GM12872 (cell line): ENCODE measurements at regions not wholly inside any gene's neighbourhood (a gene's known extent, or its start where the extent isn't known, plus 50 kb on each side); places are given as distances from the start of the nearest gene placed in this dataset.

Source experiments
- TF ChIP-seq, protein P1 (sequence below): IDR thresholded peaks from 3 replicates; pipeline ENCODE4 v1.5.1; 2011; ENCODE audit warnings: low read depth, mild to moderate bottlenecking, low read length, moderate library complexity; ENCODE audit not compliant: insufficient read depth

DNA sequence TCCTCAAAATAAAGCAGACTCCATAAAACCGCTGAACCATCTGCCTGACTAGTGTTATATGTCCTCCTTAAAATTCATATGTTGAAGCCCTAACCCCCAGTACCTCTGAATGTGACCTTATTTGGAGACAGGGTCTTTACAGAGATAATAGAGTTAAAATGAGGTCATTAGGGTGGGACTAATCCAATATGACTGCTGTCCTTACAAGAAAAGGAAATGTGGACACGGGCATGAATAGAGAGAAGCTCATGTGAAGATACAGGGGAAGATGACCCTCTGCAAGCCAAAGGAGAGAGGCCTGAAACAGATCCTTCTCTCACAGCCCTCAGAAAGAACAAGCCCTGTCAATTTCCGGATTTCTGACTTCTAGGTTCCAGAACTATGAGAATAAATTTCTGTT is 82.0 kb upstream of the KLHL13 start:
- TF ChIP-seq, protein P1, sequence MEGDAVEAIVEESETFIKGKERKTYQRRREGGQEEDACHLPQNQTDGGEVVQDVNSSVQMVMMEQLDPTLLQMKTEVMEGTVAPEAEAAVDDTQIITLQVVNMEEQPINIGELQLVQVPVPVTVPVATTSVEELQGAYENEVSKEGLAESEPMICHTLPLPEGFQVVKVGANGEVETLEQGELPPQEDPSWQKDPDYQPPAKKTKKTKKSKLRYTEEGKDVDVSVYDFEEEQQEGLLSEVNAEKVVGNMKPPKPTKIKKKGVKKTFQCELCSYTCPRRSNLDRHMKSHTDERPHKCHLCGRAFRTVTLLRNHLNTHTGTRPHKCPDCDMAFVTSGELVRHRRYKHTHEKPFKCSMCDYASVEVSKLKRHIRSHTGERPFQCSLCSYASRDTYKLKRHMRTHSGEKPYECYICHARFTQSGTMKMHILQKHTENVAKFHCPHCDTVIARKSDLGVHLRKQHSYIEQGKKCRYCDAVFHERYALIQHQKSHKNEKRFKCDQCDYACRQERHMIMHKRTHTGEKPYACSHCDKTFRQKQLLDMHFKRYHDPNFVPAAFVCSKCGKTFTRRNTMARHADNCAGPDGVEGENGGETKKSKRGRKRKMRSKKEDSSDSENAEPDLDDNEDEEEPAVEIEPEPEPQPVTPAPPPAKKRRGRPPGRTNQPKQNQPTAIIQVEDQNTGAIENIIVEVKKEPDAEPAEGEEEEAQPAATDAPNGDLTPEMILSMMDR, result no peak

- TF ChIP-seq, protein P1, result no peak
Measured at GRCh38 chrX:118199997-118200396, 83.4 kb upstream of the KLHL13 start.

DNA sequence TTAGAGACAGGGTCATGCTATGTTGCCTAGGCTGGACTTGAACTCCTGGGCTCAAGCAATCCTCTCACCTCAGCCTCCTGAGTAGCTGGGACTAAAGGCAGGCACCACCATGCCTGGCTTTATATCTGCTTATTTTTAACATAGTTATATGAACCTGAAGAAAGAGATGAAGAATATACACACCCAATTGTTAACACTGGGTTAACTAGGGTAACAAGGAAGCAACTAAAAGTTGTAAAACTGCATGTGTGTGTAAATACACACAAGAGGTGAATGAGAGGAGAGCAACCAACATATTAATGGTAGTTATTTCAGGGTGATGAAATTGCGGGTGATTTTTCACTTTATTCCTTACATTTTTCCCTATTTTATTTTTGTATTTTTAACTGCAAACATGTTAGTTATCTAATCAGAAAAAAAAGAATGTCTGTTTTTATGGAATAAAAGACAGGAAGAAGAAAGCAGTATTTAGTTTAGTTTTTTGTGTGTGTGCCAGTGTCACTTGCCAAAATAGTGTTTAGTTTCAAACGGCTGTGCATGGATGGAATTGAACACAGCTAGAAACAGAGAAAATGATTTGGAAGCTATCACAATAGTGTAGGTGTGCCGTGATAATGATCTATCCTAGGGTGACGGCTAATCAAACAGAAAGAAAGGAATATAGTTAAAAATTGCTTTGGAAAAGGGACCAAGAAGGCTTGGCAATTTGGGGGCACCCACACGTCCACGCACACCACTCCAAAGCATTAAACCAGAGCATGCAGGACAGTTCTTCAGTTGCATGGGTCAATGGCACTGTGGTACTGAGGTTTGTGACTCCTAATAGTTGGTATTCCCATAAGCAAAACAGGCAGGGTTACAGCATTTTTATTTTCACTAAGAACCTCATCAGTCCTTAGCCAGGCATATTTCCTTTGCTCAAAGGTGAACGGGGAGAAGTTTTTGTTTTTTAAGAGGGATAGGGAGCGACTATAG is 89.1 kb upstream of the KLHL13 start:
- TF ChIP-seq, protein P1, result no peak

GRCh38 chrX:118207831-118208453 is 91.3 kb upstream of the KLHL13 start:
- TF ChIP-seq, protein P1, result no peak

DNA sequence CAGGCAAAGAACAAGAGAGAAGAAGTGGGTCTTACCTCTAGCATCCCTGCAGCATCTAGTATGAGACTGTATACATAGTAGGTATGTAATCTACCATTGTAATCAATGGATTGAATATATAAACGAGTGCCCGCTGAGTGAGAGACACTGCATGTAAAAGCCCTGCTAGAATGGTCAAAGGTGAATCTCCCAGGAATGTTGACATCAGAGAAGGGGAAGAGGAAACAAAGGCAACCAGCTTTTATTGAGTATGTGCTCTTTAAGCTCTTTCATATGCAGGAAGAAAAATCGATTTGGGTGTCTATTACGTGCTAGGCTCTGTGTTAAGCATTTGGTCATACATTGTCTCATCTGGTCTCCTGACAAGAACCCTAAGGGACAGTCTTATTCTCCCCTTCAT is 91.9 kb upstream of the KLHL13 start:
- TF ChIP-seq, protein P1, result no peak

GRCh38 chrX:118211891-118212816 is 95.5 kb upstream of the KLHL13 start:
- TF ChIP-seq, protein P1, result no peak

DNA sequence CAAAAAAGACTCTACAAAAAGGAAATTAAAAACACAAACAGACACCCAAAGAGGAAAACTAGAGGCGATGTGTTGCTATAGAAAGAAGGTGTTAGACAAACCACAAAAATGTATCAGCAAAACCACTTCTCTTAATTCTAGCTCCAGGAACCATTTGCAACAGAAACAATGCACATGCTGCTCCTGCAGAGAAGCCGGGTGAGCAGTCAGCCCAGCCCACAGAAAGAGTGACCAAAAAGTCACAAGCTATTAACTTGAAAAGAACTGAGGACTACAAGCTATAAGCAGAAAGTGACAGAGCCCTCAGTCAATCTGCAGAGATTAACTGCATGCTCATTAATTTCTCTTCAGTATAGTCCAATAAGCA is 96.2 kb upstream of the KLHL13 start:
- TF ChIP-seq, protein P1, result no peak
